HUDEP-2 (cell line): ENCODE measurements at regions not wholly inside any gene's neighbourhood (a gene's known extent, or its start where the extent isn't known, plus 50 kb on each side); places are given as distances from the start of the nearest gene placed in this dataset.
"Not testable (repeated sequence)": the region's sequence is repeated elsewhere in the genome, so short reads cannot be mapped to it uniquely, and the experiment has no call there.

Experiments used
- DNase-seq, 76 experiments: peaks; one replicate each; lab custom pipeline; 2025; ENCODE audit not compliant: unreplicated experiment in 76 of 76; lab: John Stamatoyannopoulos, UW

- DNase-seq, result no peak
Observed at GRCh38 chr5:115751176-115751575, 65.3 kb downstream of the CDO1 start.

DNA sequence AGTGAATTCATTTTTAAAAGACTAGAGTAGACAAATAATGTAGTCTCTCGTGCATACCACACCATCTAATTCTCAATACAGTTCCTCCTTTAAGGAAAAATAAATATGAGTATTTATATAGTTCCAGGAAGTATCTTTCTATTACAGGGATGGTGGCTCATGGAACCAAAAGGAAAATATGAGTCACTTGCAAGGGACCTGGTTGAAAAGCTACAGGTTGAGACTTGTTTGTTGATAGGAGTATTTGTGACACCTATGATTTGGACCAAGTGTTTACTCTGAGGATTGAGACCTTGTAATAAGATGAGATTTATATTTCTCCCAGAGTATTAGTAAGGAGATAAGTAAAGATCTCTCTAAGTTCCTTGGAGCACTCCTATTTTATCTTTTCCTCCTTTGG is 67.4 kb downstream of the CDO1 start:
- DNase-seq, result no peak

GRCh38 chr5:115739245-115739644 is 77.2 kb downstream of the CDO1 start:
- DNase-seq, result not testable (repeated sequence)

- no peak for DNase-seq
Observed at GRCh38 chr5:115738830-115739229, 77.6 kb downstream of the CDO1 start.

GRCh38 chr5:115737452-115737851 is 79.0 kb downstream of the CDO1 start:
- DNase-seq, result no peak

DNA sequence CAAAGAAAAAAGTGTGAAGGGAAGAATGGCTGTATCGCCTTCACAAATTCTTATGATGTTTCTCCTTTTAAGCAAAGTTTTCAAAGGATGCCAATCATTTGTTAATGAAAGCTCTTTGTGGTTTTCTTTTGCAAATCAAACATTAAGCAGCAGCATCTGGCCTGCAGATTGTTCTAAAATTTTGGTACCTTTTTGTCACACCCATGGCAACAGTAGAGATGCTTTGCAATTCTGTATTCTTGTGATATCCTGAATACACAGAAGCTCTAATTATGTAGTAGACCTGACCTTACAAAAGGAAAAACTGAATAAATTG is 79.8 kb downstream of the CDO1 start:
- DNase-seq, result no peak

DNA sequence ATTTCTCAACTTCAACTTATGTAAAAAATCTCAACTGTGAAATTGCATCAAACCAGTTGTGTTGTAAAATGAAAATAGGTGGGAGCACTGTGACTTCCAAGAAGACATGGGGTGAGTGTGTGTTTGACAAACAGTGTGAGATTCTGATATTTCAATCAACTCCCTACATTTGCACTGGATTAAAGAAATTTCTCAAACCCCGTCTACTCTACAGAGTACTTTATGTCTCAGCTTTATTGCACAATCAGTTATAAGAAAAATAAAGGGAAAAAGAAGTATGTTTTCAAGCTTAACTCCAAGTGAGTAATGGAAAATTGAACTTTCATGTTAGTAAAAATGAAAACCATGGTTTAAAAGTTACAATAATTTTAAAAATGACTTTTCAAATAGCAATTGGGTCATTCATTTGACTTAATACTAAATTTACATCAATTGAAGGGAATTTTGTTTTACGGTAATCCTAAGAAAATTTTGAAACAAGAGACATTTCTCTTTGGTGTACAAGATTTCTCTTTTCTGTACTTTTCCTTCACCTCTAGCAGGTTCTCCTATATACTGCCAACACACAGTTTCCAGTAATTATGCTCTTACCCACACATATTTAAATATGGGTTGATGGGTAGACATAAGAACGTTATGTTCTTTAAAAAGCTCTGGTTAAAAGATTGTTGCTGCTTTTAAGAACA is 80.3 kb downstream of the CDO1 start:
- no peak for DNase-seq

DNA sequence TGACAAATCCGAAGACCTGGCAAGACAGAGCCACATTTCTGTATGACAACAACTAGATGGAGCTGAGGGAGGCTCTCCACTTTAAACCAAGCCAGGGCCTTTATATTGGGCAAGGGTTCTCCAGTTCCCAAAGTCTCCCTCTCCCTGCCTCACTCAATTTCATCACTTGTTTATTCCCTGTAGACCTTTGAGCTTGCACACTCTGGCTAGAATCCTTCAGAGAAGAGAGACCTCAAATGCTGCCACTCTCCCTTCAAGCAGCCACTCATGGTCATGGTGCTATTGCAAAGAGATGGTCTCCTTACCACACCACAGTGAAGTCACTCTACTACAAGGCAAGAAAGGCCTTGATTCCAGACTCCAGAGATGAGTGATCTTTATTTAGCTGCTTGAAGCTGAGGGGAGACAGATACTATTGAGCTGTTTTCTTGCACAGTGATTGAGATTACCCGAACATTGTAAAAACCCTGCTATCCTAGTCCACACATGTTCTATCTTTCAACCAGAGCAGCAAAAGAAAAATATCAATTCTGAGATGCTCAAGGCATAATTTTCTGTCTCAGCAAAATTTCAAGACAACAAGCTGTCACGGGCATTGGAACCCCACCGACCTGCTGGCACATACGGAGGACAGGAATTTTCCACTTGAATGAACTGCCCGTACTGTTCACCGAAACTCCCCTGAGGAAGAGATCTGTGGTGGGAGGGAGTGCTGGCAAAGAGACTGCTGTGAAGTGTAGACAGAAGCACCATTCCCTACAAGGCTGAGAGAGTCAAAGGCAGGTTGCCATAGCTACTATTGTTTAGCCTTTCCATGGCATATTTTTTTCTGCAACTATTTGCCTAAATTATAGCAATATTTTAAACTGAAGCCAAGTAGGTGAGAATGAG is 81.1 kb downstream of the CDO1 start:
- no peak for DNase-seq

- no peak for DNase-seq
Observed at GRCh38 chr5:115733607-115734006, 82.9 kb downstream of the CDO1 start.

DNA sequence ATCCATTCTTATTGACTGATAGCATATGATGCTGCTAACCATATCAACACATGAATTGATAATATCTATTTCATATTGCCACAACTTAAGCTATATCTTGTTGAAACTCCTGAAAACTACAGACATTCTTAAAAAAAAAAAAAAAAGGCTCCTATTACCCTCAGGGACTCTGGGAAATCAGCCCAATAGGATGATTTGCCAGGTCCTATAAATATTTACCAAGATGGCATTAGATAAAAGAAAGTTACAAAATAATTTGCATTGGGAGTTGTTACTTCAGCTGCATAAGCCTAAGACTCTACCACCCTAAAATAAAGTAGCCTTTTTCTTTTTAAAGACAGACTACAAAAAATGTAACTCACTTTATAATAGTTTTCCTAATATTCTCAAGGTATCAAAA is 84.4 kb downstream of the CDO1 start:
- DNase-seq, result no peak

- no peak for DNase-seq
Observed at GRCh38 chr5:115725522-115725921, 90.9 kb downstream of the CDO1 start.

- no peak for DNase-seq
Observed at GRCh38 chr5:115723220-115723619, 93.2 kb downstream of the CDO1 start.

GRCh38 chr5:115720888-115721287 is 95.1 kb upstream of the TMED7 start:
- DNase-seq, result no peak

DNA sequence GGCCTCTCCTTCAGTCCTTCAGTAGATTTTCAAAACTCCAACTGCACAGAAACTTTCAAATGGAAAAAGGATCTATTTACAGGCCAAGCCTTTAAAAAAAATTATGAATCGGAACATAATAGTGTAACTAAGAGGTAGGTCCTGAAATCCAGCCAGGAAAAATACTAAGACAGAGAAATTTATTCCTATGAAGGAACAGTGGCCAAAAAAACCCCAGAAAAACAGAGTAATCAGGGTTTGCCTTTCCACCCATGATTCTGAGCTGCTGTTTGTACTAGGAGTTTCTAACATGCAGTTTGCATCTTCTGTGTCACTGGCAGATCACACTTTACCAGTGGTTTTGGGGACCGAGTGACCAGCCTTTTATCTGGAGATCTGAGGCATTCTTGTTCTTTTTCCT is 93.1 kb upstream of the TMED7 start:
- DNase-seq, result no peak

DNA sequence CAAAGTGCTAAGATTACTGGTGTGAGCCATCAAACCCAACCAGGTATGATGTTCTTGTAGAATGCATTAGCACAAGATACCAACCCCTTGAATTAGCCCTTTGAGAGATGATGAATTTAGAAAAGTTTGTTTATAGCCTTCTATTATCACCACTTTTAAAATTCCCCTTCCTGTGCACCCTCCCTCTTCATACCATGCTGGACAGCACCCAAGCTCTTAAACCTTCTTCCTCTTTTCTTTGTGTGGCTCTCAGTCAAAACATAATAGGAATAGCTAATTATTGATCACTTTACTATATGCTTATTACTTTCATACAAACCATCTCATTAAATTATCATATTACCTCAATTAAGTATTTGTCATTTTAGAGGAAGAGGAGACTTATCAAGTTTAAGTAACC is 87.6 kb upstream of the TMED7 start:
- DNase-seq, result no peak

- no peak for DNase-seq
Observed at GRCh38 chr5:115709585-115709984, 83.7 kb upstream of the TMED7 start.

DNA sequence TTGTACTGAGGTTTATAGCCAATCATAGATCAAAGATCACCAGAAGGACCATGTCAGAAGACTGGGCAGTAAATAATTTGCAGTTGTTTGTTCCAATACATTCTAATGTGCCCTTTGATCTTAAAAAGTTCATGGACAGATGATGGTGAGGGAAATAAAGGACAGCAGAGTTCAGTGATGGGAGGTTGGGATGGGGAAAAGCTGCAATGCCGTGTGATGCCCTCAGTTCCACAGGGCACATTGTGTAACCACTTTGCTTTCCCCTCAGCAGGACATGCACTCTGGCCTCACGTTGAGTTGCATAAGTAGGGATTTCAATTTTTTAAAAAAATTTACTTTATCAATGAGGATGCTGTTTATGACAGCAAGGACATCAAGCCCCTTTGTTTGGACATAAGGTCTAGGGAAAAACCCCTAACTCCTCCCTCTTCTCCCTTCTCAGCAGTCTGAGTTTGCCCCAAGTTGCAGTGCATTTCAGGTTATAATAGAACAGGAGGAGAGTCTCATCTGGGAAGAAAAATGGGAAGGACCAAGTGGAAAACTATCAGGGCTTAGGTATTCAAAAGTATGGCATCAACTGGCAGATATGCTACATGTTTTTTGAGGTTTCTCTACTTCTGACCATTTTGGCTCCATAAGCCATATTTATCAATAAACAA is 83.1 kb upstream of the TMED7 start:
- no peak for DNase-seq

GRCh38 chr5:115703514-115703913 is 77.7 kb upstream of the TMED7 start:
- no peak for DNase-seq

GRCh38 chr5:115702025-115702424 is 76.2 kb upstream of the TMED7 start:
- DNase-seq, result no peak

DNA sequence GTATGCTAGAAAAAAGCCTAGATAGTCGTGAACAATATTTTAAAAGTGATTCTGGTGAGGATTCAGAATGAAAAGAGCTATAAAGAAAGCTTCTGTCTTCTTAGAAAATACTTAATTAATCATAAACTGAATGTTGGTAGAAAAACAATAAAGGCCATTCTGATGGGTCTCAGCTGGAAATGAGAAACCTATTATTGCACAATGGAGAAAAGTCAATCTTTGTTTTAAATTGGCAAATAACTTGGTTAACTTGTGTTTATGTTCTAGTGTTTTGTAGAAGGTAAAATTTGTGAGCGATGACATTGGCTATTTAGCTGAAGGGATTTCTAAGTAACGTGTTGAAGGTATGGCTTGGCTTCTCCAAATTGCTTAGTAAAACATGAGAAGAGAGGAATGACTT is 74.1 kb upstream of the TMED7 start:
- DNase-seq, result no peak

DNA sequence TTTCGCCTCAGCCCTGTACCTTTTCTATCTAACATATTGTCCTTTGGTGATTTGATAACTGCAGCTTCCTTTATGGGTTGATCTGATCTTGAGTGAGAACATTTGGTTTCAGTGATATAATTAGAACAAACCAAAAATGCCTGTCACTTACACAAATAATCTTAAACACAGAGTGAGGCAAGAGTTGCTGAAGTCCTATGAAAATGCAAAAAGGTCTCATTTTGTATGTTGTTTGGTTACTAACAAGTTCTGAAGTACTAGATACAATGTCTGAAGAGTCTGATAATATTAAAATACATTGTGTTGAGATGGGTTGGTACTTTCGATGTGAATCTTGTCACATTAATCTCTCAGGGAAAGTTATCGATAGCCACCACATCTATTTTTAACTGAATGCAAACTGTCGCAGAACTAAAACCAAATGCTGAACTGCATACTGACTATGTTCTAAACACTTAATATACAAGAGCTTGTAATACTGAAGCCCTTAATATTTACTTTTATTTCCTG is 70.4 kb upstream of the TMED7 start:
- no peak for DNase-seq
